Fibroblast of skin of right biceps (primary cell): ENCODE measurements at regions not wholly inside any gene's neighbourhood (a gene's known extent, or its start where the extent isn't known, plus 50 kb on each side); places are given as distances from the start of the nearest gene placed in this dataset.
"Not testable (repeated sequence)": the region's sequence is repeated elsewhere in the genome, so short reads cannot be mapped to it uniquely, and the experiment has no call there.

Experiments used
- DNase-seq: peaks from one replicate; pipeline ENCODE4 v3.0.0-alpha.2; 2013

DNA sequence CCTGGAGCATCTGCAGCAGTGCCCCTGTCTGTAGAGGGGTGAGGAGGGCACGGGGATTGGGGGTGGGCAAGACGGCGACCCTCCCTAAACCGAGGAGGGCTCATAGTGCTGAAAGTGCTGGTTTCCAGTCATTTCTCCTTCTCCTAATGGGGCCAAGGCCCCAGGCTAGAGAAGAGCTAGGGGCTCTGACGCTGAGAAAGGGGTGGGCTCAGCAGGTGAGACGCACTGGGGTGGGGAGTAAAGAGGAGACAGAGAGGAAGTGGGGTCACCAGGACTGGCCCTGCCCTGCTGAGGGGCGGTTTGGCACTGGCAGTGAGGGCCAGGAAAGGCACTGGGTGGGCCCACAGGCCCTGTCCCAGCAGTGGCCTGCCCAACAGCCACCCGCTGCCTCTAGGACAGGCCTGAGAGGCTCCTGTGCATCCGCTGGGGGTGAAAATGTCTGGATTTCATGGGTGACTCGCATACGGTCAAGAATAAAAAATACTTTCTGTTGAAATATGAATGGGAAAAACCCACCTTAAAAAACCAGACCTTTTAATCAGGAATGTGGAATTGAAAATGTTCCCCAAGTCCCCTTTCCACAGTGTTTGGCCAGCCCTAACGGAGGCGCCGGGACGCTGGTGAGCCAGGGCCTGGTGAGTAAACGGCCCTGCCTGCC lies 122.4 kb upstream of the SMURF2 start:
- DNase-seq = no peak

DNA sequence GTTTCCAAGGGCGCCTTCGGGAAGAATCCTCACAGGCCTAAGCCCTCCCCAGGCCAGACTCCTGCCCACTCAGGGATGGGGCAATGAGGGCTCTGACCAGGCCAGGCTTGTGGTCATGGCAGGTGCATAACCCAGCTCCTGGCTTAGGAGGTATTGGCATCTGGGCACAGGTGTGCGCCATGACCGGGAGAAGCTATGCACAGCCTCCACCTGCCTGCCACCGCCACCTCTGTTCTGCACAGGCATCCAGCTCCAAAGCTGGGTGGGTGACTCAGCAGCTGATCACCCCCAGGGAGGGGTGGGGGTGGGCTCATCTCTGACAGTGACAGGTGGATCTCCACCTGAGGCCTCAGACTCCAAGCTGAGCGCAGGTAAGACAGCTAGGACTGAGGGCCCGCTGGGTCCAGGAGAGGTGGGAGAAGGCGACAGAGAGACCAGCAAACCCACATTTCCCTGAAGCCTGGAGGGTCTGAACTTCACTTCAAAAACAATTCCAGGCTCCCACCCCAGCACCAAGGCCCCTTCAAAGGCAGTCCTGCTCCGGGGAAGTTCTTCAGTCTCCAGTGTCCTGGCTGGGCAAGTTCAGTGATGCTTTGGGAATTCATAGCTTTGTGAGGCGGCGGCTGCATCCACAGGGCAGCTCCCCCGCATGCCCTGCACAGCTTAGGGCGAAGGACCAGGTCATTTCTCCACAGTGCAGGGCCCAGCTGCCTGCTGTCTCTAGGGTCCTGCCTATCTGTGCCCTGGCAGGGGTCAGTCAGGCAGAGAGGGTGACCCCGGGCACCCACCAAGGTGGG lies 121.6 kb upstream of the SMURF2 start:
- DNase-seq = no peak

DNA sequence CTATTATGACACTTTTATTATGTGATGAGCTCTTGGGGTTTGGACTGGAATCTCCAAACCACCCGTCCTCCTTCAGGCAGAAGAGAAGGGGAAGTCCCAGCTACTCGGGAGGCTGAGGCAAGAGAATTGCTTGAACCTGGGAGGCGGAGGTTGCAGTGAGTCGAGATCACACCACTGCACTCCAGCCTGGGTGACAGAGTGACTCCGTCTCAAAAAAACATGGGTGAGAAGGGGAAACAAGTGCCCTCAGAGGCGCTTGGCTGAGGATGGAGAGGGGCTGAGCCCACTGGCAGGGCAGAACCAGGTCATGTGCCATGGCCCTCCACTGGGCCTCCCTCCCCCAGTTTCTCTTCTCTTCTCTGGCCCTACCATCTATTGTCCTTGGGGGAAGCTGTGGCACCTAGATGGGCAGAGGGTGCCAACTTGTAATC lies 120.9 kb upstream of the SMURF2 start:
- no peak for DNase-seq

GRCh38 chr17:64781810-64782555 lies 119.9 kb upstream of the SMURF2 start:
- no peak for DNase-seq

DNA sequence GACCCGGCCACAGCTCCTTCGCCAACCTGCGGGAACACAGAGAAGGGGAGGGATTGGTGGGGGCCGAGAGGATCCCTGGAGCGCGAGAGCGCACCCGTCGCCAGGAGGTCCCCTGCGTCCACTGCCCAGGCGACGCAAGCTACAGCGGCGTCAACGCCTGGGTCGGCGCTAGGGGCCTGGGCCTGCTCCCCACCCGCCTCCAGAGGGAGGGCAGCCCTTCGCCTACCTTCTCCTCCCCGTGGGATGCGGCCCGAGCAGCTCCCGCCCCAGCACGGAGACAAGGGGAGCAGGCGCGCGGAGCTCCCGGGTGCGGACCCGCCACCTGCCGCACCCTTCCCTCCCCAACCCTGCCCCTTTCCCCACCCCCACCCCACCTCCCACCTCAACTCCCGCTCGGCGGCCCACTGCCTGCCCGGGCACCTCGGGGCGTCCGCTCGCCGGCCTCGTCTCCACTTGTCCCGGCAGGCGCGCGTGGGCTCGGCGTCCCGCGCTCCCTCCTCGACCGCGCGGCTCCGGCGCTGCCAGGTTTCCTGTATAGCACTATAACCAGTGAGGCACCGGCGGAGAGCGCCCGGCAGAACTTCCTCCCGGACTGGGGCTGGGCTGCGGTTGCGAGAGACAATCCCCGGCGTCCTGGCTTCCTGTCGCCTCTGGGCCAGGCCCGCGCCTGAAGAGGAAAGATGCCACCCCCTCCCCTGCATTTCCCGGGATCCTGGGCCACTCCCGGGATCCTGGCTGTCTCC lies 119.1 kb upstream of the SMURF2 start:
- DNase-seq = peak; percentile 46

DNA sequence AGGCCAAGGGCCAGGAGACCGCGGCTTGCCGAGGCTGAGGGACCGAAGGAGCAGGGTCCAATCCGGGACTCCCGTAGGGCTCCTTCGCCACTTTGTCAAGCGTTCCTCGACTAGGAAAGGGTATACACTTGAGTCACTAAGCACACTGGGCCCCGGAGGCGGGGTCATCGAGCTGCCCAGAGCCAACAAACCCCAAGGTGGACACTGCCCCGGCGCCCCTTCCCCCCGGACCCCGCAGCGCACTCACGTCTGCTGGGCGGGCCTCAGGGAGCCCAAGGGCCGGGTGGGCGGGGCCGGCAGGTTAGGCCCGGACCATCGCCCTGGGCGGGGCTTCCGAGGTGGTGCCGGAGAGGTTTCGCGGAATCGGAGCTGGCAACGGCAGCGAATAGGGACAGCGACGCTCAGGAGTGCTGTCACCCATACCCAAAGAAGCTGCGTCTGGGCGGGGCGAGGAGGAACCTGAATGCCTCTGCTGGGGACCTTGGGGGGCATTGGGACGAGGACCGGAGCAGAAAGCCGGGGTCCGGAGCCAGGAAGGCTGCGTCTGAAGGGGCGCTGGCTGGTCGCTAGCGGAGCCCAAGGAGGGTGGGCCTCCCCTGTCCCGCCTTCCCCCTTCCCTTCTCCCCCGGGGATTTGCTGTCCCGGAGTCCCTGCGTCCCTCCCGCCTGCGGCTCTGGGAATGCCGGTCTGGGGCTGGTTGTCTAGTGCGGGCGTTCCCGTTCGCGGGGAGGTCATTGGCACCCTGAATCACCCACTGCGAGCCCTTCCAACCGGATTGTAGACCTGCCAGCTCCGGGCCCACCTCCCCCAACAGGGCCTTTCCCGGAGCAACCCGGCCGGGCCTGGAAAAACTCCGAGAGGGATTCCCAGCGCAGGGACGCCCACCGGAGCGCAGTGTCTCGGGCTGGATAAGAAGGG lies 118.2 kb upstream of the SMURF2 start:
- DNase-seq = no peak

GRCh38 chr17:64779376-64780095 lies 117.4 kb upstream of the SMURF2 start:
- DNase-seq = no peak

DNA sequence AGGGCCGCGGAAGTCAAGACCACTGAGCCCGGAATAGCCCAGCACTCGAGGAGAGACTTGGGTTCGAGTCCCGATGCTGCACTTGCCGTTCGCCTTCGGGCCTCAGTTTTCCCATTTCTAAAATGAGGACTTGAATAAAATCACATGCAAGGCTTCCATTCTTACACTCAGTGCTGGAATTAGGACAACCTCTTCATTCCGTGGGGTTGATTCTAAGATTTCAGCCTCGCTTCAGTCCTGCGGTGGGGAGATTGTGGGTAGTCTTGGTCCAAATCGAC lies 116.9 kb upstream of the SMURF2 start:
- DNase-seq = not testable (repeated sequence)

GRCh38 chr17:64778240-64779097 lies 116.4 kb upstream of the SMURF2 start:
- DNase-seq = no peak

DNA sequence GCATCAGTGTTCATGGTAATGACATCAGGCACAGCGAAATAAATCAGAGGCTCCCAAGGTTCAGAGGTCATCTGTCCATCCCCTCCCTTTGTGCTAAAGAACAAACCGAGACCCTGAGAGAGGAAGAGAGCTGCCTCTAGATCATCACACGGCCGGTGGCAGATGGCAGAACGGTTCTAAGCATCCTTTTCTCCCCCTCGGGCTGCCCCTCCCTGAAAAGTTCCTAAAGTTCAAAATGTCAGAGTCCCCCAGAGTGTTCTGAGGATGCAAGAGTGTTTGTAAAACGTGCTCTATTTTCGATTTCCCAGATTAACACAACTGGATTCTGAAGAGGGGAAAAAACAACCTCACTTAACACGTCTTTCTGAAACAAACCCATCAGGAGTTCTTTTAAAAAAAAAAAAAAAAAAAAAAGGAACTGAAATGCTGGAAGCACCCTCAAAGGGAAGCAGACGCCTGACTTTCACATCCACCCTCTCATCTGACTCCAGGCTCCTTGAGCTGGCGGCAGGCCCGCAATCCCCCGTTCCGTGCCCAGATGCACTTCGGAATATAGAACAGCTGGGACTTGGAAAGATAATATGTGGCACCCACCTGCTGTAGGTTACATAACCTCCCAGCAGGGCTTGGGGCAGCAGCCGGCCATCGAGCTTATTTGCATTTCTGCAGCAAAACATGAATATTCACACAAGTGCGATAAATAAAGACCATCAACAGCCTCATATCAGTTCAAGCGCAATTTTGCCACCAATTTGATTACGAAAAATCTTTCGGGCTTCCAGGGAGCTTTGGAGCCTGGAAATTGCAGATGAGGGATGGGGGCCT lies 115.5 kb upstream of the SMURF2 start:
- no peak for DNase-seq

DNA sequence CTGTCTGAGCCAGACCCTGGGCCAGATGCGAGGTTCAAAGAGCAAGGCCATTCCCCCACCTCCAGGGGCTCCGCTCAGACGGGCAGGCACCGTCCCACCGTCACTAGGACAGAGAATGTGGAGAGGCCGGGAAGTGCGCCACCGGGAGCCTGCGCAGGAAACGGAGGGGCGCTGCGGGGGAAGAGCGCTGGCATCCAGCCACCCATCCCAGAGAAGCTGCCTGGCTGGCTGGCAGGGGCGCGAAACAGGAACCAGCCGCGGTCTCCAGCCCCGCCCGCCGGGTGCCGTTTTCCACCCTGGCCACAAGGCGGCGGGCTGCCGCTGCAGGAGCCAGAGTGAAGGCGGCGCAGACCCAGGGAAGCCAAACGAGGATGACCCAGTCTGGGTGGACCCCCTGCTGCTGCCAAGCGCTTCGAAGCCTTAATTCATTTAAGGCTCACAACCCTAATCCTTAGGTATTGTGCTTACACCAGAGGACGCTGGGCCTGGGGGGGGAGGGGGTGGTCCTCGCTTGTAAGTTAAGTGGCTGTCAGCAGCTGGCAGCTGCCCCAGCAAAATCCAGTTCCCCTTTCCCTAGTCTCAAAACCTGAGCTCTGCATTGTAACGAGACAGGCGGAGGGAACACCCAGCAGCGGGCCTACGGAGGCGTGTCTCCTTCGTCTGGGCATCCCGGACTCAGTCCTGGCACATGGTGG lies 114.8 kb upstream of the SMURF2 start:
- peak; percentile 83 for DNase-seq

- DNase-seq = no peak
Observed at GRCh38 chr17:64775701-64776570, 113.8 kb upstream of the SMURF2 start.

DNA sequence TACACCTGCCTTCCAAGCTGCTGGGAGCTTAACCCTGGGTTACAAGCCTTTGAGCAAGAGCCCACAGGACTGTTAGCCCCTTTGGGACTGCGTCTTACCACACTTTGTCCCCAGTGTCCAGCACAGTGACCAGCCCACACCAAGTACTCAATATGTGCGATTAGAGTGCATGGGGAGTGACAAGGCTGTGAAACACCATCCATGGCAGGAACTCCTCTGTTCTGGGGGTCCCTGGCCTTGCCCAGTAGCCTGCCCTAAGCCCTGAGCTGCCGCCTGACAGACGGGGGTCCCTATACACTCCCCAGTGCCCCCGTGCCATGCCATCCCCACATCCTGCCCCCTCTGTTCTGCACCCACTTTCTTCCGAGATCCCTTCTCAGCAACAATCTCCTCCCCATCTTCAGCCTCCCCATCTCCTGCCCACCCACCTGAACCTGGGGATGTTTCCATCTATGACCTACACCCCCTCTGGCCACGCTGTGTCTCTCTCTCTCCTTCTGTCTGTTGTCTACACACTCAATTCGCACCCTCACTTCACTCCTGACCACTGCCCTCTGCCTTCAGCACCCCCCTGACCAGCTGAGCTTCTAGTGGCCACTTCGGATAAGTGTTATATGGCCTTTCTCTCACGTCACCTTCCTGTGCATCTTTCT lies 112.9 kb upstream of the SMURF2 start:
- DNase-seq = no peak

GRCh38 chr17:64773836-64774761 lies 112.0 kb upstream of the SMURF2 start:
- peak; percentile 79 for DNase-seq

- no peak for DNase-seq
Observed at GRCh38 chr17:64773386-64773835, 111.3 kb upstream of the SMURF2 start.

DNA sequence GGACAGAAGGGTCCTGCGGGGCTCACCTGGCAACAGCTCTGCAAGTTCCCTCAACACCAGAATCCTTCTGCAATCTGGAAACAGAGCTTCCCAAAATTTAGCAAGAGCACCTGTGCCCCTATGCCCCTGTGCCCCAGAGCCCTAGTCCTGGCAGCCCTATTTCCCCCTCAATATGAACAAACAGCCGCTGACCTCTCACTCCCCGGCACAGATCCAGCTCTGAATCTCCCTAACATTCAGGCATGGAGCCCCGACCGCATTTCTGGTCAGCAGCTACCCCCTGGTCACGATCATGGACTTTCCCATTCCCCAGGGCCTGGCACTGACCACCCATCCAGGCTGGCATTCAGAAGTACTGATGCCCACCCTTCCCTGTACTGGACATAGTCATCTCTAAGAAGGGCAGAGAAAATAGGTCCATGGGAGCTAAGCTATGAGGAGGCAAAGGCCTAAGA lies 110.8 kb upstream of the SMURF2 start:
- no peak for DNase-seq
